H7 (cell line): ENCODE measurements at regions not wholly inside any gene's neighbourhood (a gene's known extent, or its start where the extent isn't known, plus 50 kb on each side); places are given as distances from the start of the nearest gene placed in this dataset.
"Not testable (repeated sequence)": the region's sequence is repeated elsewhere in the genome, so short reads cannot be mapped to it uniquely, and the experiment has no call there.

Source experiments
- DNase-seq: peaks from one replicate; pipeline ENCODE4 v3.0.0; 2012
- H3K27me3 ChIP-seq: 2 replicates; pipeline ENCODE4 v1.6.0; 2011; ENCODE audit warnings: mild to moderate bottlenecking, low read length; ENCODE audit not compliant: control insufficient read depth, insufficient read depth
- H3K36me3 ChIP-seq: replicated peaks from 2 replicates; pipeline ENCODE4 v1.5.1; 2011; ENCODE audit warnings: low read length; ENCODE audit not compliant: control insufficient read depth, insufficient read depth
- H3K4me3 ChIP-seq: 2 replicates; pipeline ENCODE4 v1.5.1; 2011; ENCODE audit warnings: low read depth, mild to moderate bottlenecking, control low read depth, low read length, moderate library complexity; ENCODE audit not compliant: insufficient read depth

DNA sequence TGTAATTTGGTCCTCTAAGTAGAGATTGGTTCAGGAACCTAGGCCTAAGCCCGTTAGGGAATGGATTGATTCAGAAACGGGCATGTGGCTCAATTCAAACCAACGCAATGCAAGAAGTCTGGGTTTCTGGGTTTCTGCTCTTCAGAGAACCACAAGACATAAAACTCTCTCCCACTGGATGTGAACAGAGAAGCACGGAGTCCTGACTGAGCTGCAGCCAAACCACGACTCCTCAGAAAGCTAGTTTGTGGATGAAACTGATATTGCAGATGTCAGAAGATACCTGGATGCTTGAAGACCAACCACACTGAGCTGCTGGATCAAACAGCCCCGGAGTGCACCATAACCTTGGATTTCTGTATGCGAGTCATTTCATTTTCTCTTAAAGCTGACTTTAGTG is 50.0 kb downstream of the SOD2 start:
- no peak for DNase-seq
- Histone ChIP-seq H3K4me3 (no peak overlapping the region), H3K36me3 (no peaks in the 10 kb centered on the region), H3K27me3 (no peaks in the 10 kb centered on the region)

DNA sequence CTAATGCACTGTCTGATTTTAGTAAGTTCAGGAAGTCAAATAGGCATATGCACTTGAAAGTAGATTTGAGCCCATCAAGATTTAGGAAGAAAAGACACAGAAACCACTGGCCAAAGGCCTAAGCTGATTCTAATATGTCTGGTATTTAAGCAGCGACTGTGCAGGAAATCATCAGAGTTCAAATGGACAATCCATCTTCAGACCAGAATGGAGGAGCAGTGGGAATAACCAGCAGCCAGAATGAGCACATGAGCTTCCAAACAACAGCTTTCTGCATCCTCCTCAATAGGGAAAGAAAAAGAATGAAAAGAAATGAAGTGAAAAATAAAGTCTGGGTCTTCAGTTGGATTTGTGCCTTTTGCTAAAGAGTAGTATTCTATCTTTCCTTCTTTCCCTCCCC is 50.6 kb downstream of the SOD2 start:
- DNase-seq: no peak

DNA sequence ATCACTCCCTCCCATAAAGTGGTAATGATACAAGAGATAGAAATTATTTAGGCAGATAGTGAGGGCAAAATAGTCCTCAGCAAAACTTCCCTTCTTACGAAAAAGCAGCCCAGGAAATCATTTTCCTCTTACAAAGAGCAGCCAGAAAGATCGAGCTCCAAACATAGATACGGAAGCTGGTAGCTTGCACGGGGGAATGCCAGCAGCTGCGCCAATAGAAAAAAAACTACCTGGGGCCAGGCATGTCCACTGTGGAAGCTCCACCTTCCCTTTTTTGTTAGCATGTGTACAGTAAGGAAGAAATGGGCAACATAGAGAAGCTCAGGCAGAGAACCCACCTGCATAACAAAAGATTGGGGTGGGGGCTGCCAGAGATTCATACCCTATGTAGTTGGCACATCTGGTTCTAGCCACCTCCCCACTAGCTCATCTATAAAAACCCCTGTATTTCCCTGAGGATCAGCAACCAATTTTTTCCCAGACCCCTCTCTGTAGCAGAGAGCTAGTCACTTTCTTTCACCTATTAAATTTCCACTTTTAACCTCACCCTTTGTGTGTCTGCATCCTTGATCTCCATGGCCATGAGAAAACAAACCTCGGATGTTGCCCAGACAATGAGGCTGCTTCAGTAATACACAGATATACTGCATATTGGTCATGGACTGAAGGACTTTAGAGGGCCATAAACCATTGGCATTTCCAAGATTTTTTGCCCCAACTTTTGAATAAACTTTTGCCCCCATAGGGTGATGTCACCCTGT is 52.1 kb downstream of the SOD2 start:
- H3K4me3 ChIP-seq: no peak overlapping the region
- DNase-seq: no peak
- H3K27me3 ChIP-seq: no peaks in the 10 kb centered on the region
- H3K36me3 ChIP-seq: no peaks in the 10 kb centered on the region

More for the DNA sequence above, 50.6 kb downstream of the SOD2 start:
- no peak overlapping the region for H3K4me3 ChIP-seq
- H3K36me3 ChIP-seq: no peaks in the 10 kb centered on the region
- no peaks in the 10 kb centered on the region for H3K27me3 ChIP-seq

DNA sequence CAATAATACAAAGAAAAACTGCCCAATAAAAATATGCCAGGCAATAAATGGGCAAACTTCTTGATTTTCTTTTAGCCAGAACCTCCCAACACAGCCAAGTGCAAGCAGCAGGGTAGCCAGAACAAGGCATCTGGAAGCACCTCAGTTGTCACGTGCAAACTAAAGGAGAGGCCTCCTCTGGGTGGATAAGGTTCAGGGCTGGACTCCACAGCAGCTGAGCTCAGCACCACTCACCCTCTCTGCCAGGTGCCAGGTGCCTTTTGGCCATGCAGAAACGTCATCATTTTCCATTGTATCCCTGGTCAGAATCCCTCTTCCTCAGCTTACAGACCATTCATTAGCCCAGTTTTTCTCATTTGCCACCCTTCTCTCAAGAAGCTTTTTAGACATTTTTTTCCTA is 52.7 kb downstream of the SOD2 start:
- H3K27me3 ChIP-seq: no peaks in the 10 kb centered on the region
- H3K36me3 ChIP-seq: no peaks in the 10 kb centered on the region
- no peak overlapping the region for H3K4me3 ChIP-seq
- no peak for DNase-seq

DNA sequence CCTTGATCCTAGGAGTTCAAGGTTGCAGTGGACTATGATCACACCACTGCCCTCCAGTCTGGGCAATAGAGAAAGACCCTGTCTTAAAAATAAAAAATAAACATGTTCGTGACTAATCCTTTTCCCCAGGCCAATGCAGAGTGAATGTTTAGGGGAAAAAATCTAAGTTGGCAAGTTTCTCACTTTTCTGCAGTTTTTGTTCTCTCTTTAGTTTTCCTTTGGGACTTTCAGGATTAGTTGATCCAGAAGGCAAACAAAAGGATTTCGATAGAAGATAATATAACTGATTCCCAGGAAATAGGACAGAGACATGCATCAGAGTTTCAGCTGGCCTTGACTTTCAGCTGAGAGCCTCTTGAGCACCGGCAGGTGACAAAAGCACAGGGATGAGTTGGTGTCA is 53.3 kb downstream of the SOD2 start:
- Histone ChIP-seq H3K4me3 (no peak overlapping the region), H3K27me3 (no peaks in the 10 kb centered on the region), H3K36me3 (no peaks in the 10 kb centered on the region)
- no peak for DNase-seq

DNA sequence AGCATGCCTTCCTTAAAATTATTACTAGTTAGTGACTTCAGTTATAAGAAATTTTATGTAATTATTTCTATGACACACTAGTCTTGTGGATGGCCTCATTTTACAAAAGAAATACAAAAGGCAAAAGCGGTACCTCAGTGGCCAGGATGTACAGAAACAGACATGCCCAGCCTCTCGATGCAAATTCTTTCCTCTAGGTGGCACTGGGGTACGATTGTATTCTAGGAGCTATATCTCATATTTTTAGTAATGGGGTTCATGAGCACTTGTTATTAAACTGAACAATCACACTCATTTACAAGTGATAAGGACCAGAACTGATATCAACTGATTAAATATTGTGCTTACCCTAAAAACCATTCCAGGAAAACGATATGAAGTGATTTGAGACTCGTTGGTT is 59.8 kb downstream of the SOD2 start:
- Histone ChIP-seq H3K4me3 (no peak overlapping the region), H3K36me3 (no peaks in the 10 kb centered on the region), H3K27me3 (no peaks in the 10 kb centered on the region)
- DNase-seq: peak; percentile 49

DNA sequence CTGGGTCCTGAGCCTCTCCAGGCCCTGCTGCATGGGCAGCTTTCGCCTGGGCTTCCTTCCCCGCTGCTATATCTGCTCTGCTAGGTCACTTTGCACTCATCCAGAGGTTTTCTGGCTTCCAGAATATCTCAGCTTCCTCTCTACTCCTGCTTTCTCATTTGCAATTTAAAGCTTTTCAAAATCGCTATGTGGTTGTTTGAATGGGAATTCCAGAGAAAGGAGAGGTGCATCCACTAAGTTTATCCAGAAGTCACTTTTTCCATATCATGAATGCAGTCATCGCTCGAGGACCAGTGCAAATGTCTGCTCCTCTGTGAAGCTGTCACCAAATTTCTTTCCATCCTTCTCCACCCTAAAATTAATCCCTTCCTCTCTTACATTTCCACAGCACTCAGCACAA is 61.2 kb downstream of the SOD2 start:
- no peaks in the 10 kb centered on the region for H3K36me3 ChIP-seq
- DNase-seq: no peak
- no peaks in the 10 kb centered on the region for H3K27me3 ChIP-seq
- no peak overlapping the region for H3K4me3 ChIP-seq

DNA sequence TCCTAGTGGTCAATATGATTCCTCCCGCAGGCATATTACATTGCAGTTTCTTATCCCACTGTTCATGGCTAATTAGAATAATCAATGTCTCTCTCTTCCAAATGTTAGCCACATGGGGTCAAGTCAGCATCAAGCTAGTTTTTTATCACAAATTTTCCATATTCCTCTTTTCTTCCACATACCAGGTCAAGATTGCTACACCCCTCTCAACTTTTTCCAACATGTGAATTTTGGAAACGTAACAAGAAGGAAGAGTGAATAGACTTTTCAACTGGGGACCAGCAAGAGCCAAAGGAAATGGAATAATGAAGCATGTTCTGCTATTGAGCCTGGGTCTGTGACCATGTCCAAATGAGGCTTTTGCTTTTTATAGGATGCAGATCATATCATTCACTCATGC is 65.1 kb downstream of the SOD2 start:
- H3K36me3 ChIP-seq: no peaks in the 10 kb centered on the region
- no peak for DNase-seq
- no peaks in the 10 kb centered on the region for H3K27me3 ChIP-seq
- no peak overlapping the region for H3K4me3 ChIP-seq

DNA sequence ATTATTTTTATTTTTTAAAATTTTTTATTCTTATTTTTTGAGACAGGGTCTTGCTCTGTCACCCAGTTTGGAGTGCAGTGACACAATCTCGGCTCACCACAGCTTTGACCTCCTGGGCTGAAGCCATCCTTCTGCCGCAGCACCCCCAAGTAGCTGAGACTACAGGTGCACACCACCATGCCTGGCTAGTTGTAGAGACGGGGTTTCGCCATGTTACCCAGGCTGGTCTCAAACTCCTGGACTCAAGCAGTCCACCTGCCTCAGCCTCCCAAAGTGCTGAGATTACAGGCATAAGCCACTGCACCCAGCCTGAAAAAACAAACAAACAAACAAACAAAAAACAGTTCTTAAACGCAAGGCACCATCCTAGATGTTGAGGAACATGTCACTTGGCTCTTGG is 66.5 kb downstream of the SOD2 start:
- H3K4me3 ChIP-seq, DNase-seq, H3K27me3 ChIP-seq, H3K36me3 ChIP-seq: not testable (repeated sequence)

DNA sequence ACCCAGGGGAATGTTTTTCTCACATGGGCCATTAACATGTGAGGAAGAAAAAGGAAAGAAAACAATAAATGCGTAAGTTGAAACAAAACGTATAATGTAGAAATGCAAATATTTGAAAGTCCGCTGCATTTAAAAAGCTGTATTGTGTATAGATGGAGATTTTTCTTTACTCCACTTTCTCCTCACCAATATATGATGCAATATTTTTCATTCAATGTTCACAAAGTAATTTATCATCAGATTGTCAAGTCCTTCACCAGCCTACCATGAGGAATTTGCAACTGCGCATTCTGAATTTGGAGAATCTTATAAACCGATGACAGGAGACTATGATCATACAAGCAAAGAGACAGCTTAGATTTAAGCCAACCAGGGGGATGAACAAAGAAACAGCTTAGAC is 69.9 kb downstream of the SOD2 start:
- no peaks in the 10 kb centered on the region for H3K27me3 ChIP-seq
- H3K4me3 ChIP-seq: no peak overlapping the region
- no peak for DNase-seq
- no peaks in the 10 kb centered on the region for H3K36me3 ChIP-seq

DNA sequence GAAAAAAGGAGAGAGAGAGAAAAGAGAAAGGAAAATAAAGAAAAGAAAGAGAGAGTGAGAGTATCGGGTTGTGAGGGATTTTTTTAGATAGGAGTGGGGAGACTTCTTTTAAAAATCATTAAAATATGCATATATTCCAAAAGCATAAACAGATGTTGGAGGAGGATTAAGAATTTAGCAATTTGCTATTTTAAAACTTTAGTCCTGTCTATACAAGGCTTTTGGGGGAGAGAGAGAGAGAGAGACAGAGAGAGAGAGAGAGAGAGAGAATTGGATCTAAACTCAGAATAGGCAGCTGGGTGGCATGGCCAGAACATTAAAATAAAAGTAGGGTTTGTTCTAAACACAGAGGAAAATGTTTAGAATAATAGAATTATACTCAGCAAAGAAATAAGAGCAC is 72.1 kb downstream of the SOD2 start:
- DNase-seq: no peak
- H3K27me3 ChIP-seq: no peaks in the 10 kb centered on the region
- no peaks in the 10 kb centered on the region for H3K36me3 ChIP-seq
- H3K4me3 ChIP-seq: no peak overlapping the region

DNA sequence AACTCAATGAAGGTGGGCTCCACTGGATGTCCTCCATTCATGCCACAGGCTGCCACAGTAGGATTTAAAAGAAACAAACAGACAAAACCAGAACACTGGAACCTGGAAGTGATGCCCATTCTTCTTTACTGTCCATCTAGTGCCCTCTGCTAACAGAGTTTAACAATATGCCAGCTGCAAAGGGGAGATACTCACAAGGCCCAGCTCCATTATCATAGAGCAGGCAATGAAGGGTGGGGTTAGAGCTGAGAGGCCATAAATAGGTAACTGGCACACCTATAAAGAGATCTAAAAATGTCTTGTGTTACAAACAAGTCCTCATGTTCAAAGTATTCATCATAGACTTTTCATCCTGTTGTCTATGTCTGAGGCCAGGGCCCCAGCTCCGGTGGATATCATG is 75.6 kb downstream of the SOD2 start:
- DNase-seq: no peak
- H3K27me3 ChIP-seq: no peaks in the 10 kb centered on the region
- H3K36me3 ChIP-seq: no peaks in the 10 kb centered on the region
- no peak overlapping the region for H3K4me3 ChIP-seq

DNA sequence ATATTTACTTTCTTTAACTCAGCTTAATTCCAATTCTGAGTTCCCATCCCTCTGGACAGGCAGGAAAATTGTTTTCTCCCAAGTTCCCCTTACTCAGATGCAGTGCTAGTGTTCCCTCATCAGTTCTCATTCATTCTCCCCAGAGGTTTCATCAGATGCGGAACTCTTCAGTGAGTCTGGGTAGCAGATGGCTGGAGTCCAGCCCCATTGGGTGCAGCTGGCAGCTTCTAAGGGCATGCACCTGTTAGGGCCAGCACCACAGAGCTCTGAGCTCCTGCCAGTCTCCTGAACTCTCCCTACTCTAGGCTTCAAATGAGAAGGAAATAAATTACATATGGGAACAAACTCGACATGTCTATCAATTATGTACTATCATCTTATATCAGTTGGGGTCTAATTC is 76.6 kb downstream of the SOD2 start:
- no peak for DNase-seq
- H3K36me3 ChIP-seq: no peaks in the 10 kb centered on the region
- no peaks in the 10 kb centered on the region for H3K27me3 ChIP-seq
- H3K4me3 ChIP-seq: no peak overlapping the region

DNA sequence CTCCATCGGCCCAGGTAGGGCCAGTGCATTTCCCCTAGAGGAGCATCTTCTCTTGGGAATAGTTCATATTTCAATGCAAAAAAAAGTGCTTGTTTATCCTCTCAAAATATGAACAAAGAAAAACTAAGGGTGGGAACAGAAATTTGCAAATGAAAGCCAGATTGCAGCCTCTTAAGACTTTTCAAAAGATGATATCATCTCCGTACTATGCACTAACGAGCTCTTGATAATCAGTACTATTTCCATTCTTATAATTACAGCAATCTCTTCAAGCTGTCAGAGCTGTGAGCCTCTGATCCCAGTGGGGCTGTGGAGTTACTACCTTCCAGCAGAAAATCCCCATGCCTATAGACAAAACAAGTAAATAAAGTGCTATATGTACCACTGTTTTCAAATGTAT is 77.1 kb downstream of the SOD2 start:
- Histone ChIP-seq H3K27me3 (no peaks in the 10 kb centered on the region), H3K4me3 (no peak overlapping the region), H3K36me3 (no peaks in the 10 kb centered on the region)
- DNase-seq: no peak

DNA sequence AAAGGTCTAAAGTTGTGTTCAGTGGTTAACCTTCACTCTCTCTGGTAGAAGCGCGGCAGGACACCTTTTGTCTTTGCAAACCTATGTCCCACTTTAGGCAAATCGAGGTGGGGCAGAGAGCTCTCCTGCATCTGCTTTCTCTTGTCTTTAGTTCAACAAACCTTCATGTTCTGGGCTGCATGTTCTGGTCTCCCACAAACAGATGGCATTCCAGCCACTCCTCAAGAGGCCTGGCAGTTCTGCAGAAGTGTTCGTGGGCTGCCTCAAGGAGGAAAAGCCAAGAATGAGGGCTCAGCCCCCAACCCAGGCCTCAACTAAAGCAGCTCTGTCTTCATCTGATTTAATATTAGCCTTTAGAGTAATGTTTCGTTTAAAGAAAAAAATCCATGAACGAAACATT is 82.2 kb downstream of the SOD2 start:
- Histone ChIP-seq H3K27me3 (no peaks in the 10 kb centered on the region), H3K36me3 (no peaks in the 10 kb centered on the region), H3K4me3 (no peak overlapping the region)
- DNase-seq: no peak

DNA sequence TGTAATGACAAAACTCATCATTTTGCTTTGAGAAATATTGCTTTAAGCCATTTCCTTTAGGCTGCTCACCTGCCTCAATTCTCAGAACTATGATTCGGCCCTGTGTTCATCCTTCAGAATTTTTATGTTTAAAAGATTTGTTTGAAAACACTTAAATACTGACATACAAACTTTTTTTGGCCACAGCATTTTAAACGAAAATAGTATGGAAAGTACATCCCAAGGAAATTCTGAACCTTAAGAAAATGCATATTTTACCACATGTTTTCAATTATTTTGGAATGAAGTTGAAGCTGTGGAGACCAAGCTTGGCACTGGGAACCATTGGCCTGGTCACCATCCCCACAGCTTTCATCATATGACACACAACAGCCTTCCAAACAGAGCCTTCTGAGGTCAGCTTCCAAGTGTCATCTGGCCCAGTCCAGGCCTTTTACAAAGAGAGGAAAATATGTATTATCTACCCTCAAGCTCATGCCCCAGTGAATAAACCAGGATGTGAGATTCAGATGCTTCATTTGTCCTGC is 83.3 kb downstream of the SOD2 start:
- no peaks in the 10 kb centered on the region for H3K27me3 ChIP-seq
- no peaks in the 10 kb centered on the region for H3K36me3 ChIP-seq
- no peak for DNase-seq
- no peak overlapping the region for H3K4me3 ChIP-seq
